Mesodermal cell (in vitro differentiated cells): ENCODE measurements at regions not wholly inside any gene's neighbourhood (a gene's known extent, or its start where the extent isn't known, plus 50 kb on each side); places are given as distances from the start of the nearest gene placed in this dataset.

Experiments
- H3K27ac ChIP-seq: 2 replicates; pipeline ENCODE4 v1.7.0; 2013; ENCODE audit warnings: mild to moderate bottlenecking, low read depth, low read length, moderate library complexity; ENCODE audit not compliant: severe bottlenecking
- H3K36me3 ChIP-seq: 2 replicates; pipeline ENCODE4 v1.7.1; 2013; ENCODE audit warnings: mild to moderate bottlenecking, low read length, moderate library complexity; ENCODE audit not compliant: control insufficient read depth, insufficient read depth
- H3K4me1 ChIP-seq: one replicate; pipeline ENCODE4 v1.7.1; 2013; ENCODE audit warnings: mild to moderate bottlenecking, low read length; ENCODE audit not compliant: insufficient read depth, control insufficient read depth, poor library complexity, severe bottlenecking
- H3K4me3 ChIP-seq: 2 replicates; pipeline ENCODE4 v1.7.0; 2013; ENCODE audit warnings: low read length, control low read depth, mild to moderate bottlenecking; ENCODE audit not compliant: insufficient read depth, poor library complexity, severe bottlenecking; ENCODE audit errors: extremely low read depth
- H3K9me3 ChIP-seq: 2 replicates; pipeline ENCODE4 v1.7.1; 2013; ENCODE audit warnings: mild to moderate bottlenecking, low read length, moderate library complexity; ENCODE audit not compliant: control insufficient read depth
- WGBS, 2 experiments: methylation state at CpG; one replicate each; pipeline ENCODE4 v1.1.5; 2013; ENCODE audit warnings: missing lambda C conversion rate in 2 of 2; ENCODE audit not compliant: insufficient coverage in 2 of 2; 5-methylcytosine and 5-hydroxymethylcytosine counted together

- 67 to 80% methylated on average over 1 to 4 of the region's 4 CpGs for WGBS, 2 experiments
- H3K27ac ChIP-seq = no peak overlapping the region
- H3K4me1 ChIP-seq = no peaks in the 10 kb centered on the region
- H3K9me3 ChIP-seq = peaks cover 16% of the 10 kb centered on the region
- no peaks in the 10 kb centered on the region for H3K36me3 ChIP-seq
- no peak overlapping the region for H3K4me3 ChIP-seq
Measured at GRCh38 chr19:23855676-23856075, 59.0 kb upstream of the ZNF726 start.

GRCh38 chr19:23851966-23852365 lies 62.7 kb upstream of the ZNF726 start:
- WGBS, 2 experiments = 71 to 100% methylated on average over 1 of the region's 5 CpGs
- Histone ChIP-seq H3K4me1 (no peaks in the 10 kb centered on the region), H3K9me3 (peaks cover 20% of the 10 kb centered on the region)

GRCh38 chr19:23832717-23833327 lies 74.1 kb upstream of the ZNF681 start:
- H3K4me1 ChIP-seq = no peaks in the 10 kb centered on the region
- no peaks in the 10 kb centered on the region for H3K36me3 ChIP-seq
- peaks cover 32% of the 10 kb centered on the region for H3K9me3 ChIP-seq
- no peak overlapping the region for H3K27ac ChIP-seq
- 100% methylated on average over 1 of the region's 2 CpGs; no CpG with 5 or more reads in 1 of the 2 experiments for WGBS, 2 experiments
- H3K4me3 ChIP-seq = no peak overlapping the region

More at GRCh38 chr19:23851966-23852365, 62.7 kb upstream of the ZNF726 start:
- no peaks in the 10 kb centered on the region for H3K36me3 ChIP-seq
- no peak overlapping the region for H3K27ac ChIP-seq
- H3K4me3 ChIP-seq = no peak overlapping the region

GRCh38 chr19:23823952-23824389 lies 65.3 kb upstream of the ZNF681 start:
- H3K27ac ChIP-seq = no peak overlapping the region
- no peak overlapping the region for H3K4me3 ChIP-seq
- H3K4me1 ChIP-seq = no peaks in the 10 kb centered on the region
- WGBS, 2 experiments = 86 to 94% methylated on average over 2 of the region's 2 CpGs
- peaks cover 16% of the 10 kb centered on the region for H3K36me3 ChIP-seq
- H3K9me3 ChIP-seq = peaks cover 55% of the 10 kb centered on the region

GRCh38 chr19:23822735-23823134 lies 64.0 kb upstream of the ZNF681 start:
- Histone ChIP-seq H3K9me3 (peaks cover 67% of the 10 kb centered on the region), H3K27ac (no peak overlapping the region), H3K36me3 (peaks cover 16% of the 10 kb centered on the region), H3K4me3 (no peak overlapping the region), H3K4me1 (no peaks in the 10 kb centered on the region)
- 86 to 100% methylated on average over 1 of the region's 1 CpG for WGBS, 2 experiments

- Histone ChIP-seq H3K4me1 (no peaks in the 10 kb centered on the region), H3K36me3 (peaks cover 38% of the 10 kb centered on the region), H3K27ac (no peak overlapping the region), H3K9me3 (peaks cover 52% of the 10 kb centered on the region), H3K4me3 (no peak overlapping the region)
- WGBS, 2 experiments = 91 to 92% methylated on average over 4 of the region's 4 CpGs
Measured at GRCh38 chr19:23817519-23817918, 58.8 kb upstream of the ZNF681 start.

GRCh38 chr19:23810496-23810895 lies 51.8 kb upstream of the ZNF681 start:
- WGBS, 2 experiments = 50 to 67% methylated on average over 2 to 3 of the region's 3 CpGs
- Histone ChIP-seq H3K9me3 (peaks cover 7% of the 10 kb centered on the region), H3K4me1 (no peaks in the 10 kb centered on the region), H3K4me3 (no peak overlapping the region), H3K27ac (no peak overlapping the region), H3K36me3 (peaks cover 46% of the 10 kb centered on the region)
